Parathyroid adenoma (tissue), 2 donors: ENCODE measurements at regions not wholly inside any gene's neighbourhood (a gene's known extent, or its start where the extent isn't known, plus 50 kb on each side); places are given as distances from the start of the nearest gene placed in this dataset.

Experiments
- H2AFZ ChIP-seq: fragments of 300-600 bp; sonication (generic); one replicate; pipeline ENCODE4 v1.7.0; 2017; ENCODE audit warnings: antibody characterized with exemption, mild to moderate bottlenecking
- H3K27ac ChIP-seq: fragments of 300-600 bp; sonication (generic); one replicate; pipeline ENCODE4 v1.7.0; 2017
- H3K27me3 ChIP-seq: fragments of 300-600 bp; sonication (generic); one replicate; pipeline ENCODE4 v1.7.0; 2017; ENCODE audit warnings: low read length; ENCODE audit not compliant: control insufficient read depth, insufficient read depth
- H3K36me3 ChIP-seq: fragments of 300-600 bp; sonication (generic); one replicate; pipeline ENCODE4 v1.7.0; 2017; ENCODE audit warnings: low read length; ENCODE audit not compliant: control insufficient read depth, insufficient read depth
- H3K4me1 ChIP-seq: fragments of 300-600 bp; sonication (generic); one replicate; pipeline ENCODE4 v1.7.0; 2017; ENCODE audit warnings: control low read depth
- H3K4me2 ChIP-seq: fragments of 300-600 bp; sonication (generic); one replicate; pipeline ENCODE4 v1.7.0; 2017; ENCODE audit warnings: low read length
- H3K4me3 ChIP-seq: fragments of 300-600 bp; sonication (generic); one replicate; pipeline ENCODE4 v1.7.0; 2017; ENCODE audit warnings: low read depth, low read length
- H3K79me2 ChIP-seq: fragments of 300-600 bp; sonication (generic); one replicate; pipeline ENCODE4 v1.7.0; 2017; ENCODE audit warnings: control low read depth
- H3K9ac ChIP-seq: fragments of 300-600 bp; sonication (generic); one replicate; pipeline ENCODE4 v1.7.0; 2017; ENCODE audit warnings: mild to moderate bottlenecking
- H3K9me3 ChIP-seq: fragments of 300-600 bp; sonication (generic); one replicate; pipeline ENCODE4 v1.7.0; 2017; ENCODE audit warnings: low read length; ENCODE audit not compliant: control insufficient read depth
- TF ChIP-seq, protein P1 (sequence below): fragments of 300-600 bp; sonication (generic); IDR thresholded peaks from one replicate; pipeline ENCODE4 v1.7.0; 2017; ENCODE audit warnings: antibody characterized with exemption, mild to moderate bottlenecking
- donor health status: primary hyperparathyroidism.

GRCh38 chr6:23246896-23247295 lies 677.5 kb downstream of the HDGFL1 start:
- Histone ChIP-seq H3K4me2 (no peak overlapping the region), H3K27me3 (no peaks in the 10 kb centered on the region), H3K9ac (no peak overlapping the region), H3K36me3 (no peaks in the 10 kb centered on the region), H3K79me2 (no peaks in the 10 kb centered on the region), H3K4me1 (no peaks in the 10 kb centered on the region), H3K9me3 (no peaks in the 10 kb centered on the region), H2AFZ (no peak overlapping the region), H3K27ac (no peak overlapping the region), H3K4me3 (no peak overlapping the region)
- TF ChIP-seq, protein P1, sequence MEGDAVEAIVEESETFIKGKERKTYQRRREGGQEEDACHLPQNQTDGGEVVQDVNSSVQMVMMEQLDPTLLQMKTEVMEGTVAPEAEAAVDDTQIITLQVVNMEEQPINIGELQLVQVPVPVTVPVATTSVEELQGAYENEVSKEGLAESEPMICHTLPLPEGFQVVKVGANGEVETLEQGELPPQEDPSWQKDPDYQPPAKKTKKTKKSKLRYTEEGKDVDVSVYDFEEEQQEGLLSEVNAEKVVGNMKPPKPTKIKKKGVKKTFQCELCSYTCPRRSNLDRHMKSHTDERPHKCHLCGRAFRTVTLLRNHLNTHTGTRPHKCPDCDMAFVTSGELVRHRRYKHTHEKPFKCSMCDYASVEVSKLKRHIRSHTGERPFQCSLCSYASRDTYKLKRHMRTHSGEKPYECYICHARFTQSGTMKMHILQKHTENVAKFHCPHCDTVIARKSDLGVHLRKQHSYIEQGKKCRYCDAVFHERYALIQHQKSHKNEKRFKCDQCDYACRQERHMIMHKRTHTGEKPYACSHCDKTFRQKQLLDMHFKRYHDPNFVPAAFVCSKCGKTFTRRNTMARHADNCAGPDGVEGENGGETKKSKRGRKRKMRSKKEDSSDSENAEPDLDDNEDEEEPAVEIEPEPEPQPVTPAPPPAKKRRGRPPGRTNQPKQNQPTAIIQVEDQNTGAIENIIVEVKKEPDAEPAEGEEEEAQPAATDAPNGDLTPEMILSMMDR: no peak

DNA sequence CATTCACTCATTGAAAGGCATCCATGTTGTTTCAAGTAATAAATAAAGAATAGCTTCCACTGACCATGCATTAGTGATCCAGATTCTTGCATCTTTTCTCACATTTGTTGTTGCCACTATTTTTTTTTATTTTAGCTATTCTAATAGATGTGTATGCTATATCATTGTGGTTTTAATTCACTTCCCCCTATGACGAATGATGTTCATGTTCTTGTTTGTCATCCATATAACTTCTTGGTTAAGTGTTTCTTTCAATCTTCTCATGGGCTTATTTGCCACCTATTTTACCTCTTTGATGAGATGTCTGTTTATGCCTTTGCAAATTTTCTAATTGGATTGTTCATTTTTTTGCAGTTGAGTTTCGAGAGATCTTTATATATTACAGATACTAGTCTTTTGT lies 681.2 kb downstream of the HDGFL1 start:
- H3K27me3 ChIP-seq: no peaks in the 10 kb centered on the region
- no peak overlapping the region for H3K27ac ChIP-seq
- H3K36me3 ChIP-seq: no peaks in the 10 kb centered on the region
- no peaks in the 10 kb centered on the region for H3K79me2 ChIP-seq
- no peak overlapping the region for H3K4me2 ChIP-seq
- no peak overlapping the region for H3K9ac ChIP-seq
- no peak overlapping the region for H3K4me3 ChIP-seq
- no peak overlapping the region for H2AFZ ChIP-seq
- H3K4me1 ChIP-seq: no peaks in the 10 kb centered on the region
- peaks cover 3% of the 10 kb centered on the region for H3K9me3 ChIP-seq
- TF ChIP-seq, protein P1: no peak

DNA sequence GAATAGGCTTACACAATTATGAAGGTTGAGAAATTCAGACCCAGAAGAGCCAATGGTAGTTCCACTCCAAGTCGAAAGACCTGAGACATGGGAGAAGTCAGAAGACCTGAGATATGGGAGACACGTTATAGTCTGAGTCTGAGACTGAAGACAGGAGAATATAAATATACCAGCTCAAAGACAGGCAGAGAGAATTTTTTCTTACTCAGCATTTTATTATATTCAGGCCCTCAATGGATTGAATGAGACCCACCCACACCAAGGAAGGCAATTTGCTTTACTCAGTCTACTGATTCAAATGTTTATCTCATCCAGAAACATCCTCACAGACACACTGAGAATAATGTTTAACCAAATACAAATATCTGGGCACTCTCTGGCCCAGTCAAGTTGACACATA lies 693.5 kb downstream of the HDGFL1 start:
- H2AFZ ChIP-seq: no peak overlapping the region
- H3K9ac ChIP-seq: no peak overlapping the region
- H3K27ac ChIP-seq: no peak overlapping the region
- no peak overlapping the region for H3K4me3 ChIP-seq
- TF ChIP-seq, protein P1: no peak
- no peaks in the 10 kb centered on the region for H3K36me3 ChIP-seq
- no peaks in the 10 kb centered on the region for H3K79me2 ChIP-seq
- H3K9me3 ChIP-seq: no peaks in the 10 kb centered on the region
- H3K27me3 ChIP-seq: no peaks in the 10 kb centered on the region
- no peak overlapping the region for H3K4me2 ChIP-seq
- H3K4me1 ChIP-seq: no peaks in the 10 kb centered on the region

DNA sequence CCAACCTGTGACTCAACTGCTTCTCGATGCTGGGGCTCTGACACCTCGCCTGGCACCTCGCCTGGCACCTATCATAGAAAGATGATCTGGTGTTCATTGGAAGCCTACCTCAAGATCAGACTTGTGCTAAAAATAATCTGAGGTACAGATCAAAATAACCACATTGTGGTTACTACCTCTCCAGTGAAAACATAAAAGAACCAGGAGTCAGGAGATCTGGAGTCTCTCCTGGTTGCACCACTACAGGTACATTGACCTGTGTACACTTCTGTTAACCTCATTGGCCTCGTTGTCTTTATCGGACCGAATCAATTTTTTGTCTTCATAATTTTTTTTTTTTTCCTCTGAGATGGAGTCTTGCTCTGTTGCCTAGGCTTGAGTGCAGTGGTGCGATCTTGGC lies 695.9 kb downstream of the HDGFL1 start:
- H3K9ac ChIP-seq: no peak overlapping the region
- no peak overlapping the region for H2AFZ ChIP-seq
- H3K9me3 ChIP-seq: no peaks in the 10 kb centered on the region
- TF ChIP-seq, protein P1: no peak
- H3K79me2 ChIP-seq: no peaks in the 10 kb centered on the region
- H3K4me2 ChIP-seq: no peak overlapping the region
- H3K27me3 ChIP-seq: no peaks in the 10 kb centered on the region
- H3K4me3 ChIP-seq: no peak overlapping the region
- H3K36me3 ChIP-seq: no peaks in the 10 kb centered on the region
- no peaks in the 10 kb centered on the region for H3K4me1 ChIP-seq
- H3K27ac ChIP-seq: no peak overlapping the region

DNA sequence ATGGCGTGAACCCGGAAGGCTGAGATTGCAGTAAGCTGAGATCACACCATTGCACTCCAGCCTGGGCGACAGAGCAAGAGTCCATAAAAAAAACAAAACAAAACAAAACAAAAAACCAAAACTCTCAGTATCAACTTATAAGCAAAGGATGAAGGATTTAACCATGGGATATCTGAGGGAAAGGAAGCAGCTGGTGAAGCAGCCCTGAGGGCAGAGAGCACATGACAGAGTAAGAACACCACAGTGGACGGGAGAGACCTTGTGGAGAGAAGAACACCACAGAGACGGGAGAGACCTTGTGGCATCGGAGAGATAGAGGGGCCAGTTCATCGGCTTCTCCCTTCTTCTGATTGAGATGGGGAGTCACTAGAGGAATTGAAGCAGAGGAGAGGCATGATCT lies 697.2 kb downstream of the HDGFL1 start:
- no peaks in the 10 kb centered on the region for H3K27me3 ChIP-seq
- H3K79me2 ChIP-seq: no peaks in the 10 kb centered on the region
- no peak overlapping the region for H3K4me3 ChIP-seq
- H3K9ac ChIP-seq: no peak overlapping the region
- H3K36me3 ChIP-seq: no peaks in the 10 kb centered on the region
- no peak overlapping the region for H3K27ac ChIP-seq
- H2AFZ ChIP-seq: no peak overlapping the region
- TF ChIP-seq, protein P1: no peak
- H3K4me1 ChIP-seq: no peaks in the 10 kb centered on the region
- no peaks in the 10 kb centered on the region for H3K9me3 ChIP-seq
- no peak overlapping the region for H3K4me2 ChIP-seq
